NCI-H748 (cell line): ENCODE measurements at regions not wholly inside any gene's neighbourhood (a gene's known extent, or its start where the extent isn't known, plus 50 kb on each side); places are given as distances from the start of the nearest gene placed in this dataset.
A peak's percentile ranks its signal among the peaks of the same experiment; 100 is the strongest.

Experiments
- DNase-seq: peaks from one replicate; lab custom pipeline; 2025; ENCODE audit not compliant: unreplicated experiment; lab: John Stamatoyannopoulos, UW

DNA sequence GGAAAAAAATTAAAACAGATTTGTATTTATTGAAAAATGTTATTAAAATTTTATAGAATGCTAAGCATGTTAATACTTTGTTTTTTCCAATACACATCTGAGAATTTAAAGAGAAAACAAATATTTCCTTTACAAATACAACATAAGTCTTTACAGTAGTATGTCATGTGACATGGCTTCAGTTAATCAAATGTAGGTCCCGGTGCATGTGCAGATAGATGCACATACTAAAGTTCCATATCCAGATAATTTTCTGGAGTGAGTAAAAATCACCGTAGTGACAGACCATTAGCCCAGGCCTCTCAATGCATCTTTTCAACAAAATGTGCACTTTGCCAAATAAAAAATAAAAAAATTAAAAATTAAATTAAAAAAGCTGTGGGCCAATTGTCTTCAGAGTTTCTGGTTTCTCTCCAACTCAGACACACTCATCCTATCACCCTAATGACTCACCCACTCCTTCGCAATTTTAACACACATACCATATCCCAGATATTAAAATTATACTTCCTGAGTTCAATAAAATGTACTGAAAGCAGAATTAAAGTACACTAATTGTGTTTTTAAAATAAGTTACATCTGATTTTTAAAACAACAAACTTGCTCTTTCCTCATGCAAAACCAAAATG lies 508.1 kb downstream of the NR2F1-AS1 start:
- no peak for DNase-seq

DNA sequence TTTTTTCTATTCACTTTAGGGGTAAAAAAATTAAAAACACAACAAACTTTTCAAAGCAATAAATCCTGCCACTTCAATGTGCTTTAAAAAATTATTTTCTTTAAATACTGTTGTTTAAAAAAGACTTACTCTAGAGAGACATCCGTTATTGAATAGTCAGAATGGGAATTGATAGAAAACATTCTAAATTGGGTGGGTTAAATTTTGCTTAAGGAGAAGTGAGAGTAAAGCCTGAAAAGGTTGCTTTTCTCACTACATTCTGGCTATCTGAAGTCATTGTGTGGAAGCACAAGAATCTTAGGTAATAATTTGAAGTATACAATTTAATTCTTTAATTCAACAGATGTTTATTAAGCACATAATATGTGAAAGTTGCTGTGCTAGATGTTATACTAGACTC lies 509.3 kb downstream of the NR2F1-AS1 start:
- no peak for DNase-seq

DNA sequence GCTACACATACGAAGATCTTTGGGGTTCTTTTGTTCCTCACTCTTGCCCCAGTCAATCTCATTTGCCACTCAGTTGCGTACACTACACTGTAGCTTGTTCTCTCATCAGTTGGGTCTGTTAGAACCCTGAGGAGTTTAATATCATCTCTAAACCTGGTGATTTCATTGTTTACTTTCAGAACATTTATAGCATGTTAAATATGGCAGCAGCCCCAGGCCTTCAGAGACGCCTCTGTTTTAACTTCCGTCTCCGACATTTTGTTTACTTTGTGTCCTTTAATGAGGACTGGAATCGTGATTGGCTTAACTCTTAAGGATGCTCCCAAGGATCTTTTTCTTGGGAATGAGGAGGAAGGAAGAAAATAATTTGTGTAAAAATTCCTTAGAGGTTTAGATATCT lies 510.1 kb downstream of the NR2F1-AS1 start:
- DNase-seq: peak; percentile 43

DNA sequence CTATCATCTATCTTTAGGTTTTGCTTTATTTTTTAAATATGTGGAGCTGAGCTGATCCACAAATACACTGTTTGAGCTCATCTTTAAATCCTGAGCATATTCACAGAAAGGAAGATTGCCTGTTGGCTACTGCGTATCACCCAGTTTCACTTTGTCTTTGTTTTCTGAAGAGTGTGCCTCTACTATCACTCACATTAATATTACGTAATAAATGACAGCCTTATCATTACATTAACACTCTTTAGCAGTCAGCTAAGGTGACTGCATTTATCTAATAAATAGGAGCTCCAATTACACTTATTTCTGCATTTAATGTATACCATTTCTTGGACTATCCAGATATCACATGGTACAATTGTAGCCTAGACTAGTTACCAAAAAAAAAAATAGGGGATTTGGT lies 511.7 kb downstream of the NR2F1-AS1 start:
- no peak for DNase-seq

DNA sequence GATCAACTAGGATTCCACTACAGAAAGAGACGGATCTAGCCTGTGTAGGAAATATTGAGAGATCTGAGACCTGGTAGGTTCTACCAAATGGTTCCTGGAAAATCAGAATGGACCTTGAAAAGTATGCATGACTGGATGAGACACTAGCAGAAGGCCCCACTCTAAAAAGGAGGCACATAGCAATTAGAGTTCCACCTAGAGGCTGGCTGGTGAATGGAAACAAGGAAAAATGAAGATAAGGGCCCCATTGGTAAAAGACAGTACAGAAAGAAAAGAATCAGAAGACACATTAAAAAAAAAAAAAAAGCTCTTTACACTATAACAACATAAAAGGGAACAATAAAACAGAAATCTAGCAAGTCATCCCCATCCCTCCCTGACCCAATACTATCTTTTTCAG lies 518.5 kb downstream of the NR2F1-AS1 start:
- peak; percentile 42 for DNase-seq

DNA sequence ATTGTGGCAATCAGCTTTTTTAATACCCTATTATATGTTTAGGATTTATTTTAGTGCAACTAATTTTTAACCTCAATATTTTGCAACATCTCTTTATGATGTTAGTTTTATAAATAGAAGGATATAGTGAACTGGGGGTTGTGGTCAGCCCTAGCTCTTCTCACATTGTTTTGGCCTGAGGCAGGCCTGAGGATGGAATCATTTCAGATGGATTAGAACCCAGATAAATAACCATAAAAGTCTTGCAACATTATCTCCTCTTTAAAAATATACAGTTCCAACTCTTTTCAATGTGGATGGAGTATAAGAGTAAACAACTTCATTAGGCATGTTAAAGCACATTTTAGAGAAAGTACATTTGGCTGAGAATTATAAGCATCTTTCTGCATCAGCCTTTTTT lies 522.7 kb downstream of the NR2F1-AS1 start:
- DNase-seq: no peak

DNA sequence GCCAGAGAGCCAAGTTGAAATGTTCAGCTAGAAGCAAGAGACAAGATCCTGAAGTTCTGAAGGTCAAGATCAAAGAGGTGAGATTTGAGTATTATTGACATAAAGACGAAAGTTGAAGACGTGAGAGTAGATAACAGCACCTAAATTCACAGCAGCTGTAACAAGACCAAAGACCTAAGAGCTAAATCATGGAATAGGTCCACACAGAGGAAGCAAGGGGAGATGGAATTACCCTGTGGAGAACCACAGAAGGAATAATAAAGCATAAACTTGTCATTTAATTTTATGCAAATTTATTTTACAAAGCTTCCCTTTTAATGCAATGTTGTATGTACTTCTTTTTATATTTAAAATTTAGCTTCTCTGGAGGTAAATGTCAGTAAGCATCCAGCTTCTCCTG lies 523.7 kb downstream of the NR2F1-AS1 start:
- no peak for DNase-seq

DNA sequence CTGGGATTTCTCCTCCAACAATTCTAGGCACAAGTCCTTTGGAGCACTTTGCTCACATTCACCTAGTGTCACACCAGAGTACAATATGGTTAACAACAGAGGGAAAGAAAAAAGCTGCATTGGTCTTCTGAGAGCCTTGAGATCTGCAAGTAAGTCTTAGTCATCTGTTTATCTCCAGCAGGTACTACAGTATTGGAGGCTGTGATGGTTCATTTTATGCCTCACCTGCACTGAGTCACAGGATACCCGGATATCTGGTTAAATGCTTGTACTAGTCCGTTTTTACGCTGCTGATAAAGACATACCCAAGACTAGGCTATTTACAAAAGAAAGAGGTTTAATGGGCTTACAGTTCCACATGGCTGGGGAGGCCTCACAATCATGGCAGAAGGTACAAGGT lies 525.0 kb downstream of the NR2F1-AS1 start:
- DNase-seq: no peak

DNA sequence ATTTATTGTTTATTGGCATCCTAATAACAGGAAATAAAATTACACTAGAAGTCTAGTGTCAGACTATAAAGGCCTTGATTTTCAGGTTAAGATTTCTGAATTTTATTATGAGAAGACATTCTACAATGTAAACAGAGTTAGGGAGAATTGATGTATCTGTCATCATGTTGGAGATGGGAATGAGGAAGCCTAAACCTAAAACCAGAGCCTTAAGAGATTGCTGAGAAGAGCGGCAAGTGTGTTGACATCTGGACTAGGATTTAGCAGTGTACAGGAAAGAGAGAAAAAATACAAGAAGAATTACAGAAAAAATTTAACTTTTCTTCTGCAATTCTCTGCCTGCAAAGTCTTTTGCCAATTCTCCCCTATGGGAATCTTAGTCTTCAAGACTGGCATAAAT lies 525.5 kb downstream of the NR2F1-AS1 start:
- no peak for DNase-seq

DNA sequence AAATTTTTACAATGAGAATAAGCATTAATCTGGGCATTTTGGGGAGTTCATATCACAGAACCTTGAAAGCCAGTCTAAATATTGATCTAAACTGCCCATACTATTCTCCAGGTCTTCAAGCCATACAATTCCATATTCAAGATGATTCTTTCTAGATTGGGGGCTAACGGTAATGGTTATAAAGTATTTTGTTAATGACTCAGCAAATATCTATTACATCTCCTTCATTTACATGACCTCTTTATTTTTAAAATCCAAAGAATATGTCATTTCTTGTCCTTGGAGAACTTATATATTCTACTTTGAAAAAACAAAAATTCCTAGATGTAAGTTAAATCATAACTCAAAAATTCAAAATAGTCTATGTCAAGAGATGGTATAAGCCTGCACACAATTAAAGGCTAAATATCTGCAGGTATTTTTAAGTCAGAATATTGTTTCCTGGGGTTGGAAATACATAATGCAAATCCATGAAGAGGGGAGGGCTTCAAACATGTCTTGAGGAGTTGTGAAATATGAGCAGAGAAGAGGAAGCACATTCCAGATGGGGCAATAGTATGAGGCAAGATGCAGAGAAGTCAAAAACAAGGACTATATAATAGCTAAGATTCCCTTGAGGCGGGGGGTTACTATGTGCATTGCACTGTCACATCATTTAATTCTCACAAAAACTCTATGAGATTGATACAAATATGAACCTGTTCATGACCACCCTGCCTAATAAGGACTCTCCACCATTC lies 526.4 kb downstream of the NR2F1-AS1 start:
- DNase-seq: no peak

DNA sequence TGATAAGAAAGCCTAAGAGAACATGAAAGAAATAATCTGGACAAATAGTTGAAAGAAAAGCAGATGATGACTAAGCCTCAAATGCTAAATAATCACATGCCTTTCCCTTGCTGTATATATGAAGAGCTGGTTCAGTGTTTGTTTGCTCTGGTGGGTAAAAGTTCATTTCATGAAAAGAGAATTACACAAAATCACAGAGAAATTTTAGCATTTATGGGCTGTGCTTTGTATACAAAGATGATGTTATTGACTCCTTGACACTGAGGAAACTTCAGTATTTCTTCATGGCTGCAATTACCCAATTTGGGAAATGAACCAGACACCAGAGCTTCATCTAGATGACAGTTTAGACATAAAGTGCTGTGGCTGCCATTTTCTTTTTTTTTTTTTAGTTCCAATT lies 527.2 kb downstream of the NR2F1-AS1 start:
- DNase-seq: no peak

DNA sequence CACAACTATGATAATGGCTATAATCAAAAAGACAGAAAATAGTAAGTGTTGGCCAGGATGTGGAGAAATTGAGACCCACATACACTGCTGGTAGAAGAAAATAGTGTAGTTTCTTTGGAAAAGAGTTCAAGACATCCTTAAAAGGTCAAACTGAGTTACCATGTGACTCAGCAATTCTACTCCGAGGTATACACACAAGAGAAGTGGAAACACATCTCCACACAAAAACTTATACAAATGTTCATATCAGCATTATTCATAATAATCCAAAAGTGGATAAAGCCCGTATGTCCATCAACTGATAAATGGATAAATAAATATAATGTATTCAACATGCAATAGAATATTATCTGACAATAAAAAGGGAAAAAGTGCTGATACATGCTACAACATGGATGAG lies 532.2 kb downstream of the NR2F1-AS1 start:
- no peak for DNase-seq

DNA sequence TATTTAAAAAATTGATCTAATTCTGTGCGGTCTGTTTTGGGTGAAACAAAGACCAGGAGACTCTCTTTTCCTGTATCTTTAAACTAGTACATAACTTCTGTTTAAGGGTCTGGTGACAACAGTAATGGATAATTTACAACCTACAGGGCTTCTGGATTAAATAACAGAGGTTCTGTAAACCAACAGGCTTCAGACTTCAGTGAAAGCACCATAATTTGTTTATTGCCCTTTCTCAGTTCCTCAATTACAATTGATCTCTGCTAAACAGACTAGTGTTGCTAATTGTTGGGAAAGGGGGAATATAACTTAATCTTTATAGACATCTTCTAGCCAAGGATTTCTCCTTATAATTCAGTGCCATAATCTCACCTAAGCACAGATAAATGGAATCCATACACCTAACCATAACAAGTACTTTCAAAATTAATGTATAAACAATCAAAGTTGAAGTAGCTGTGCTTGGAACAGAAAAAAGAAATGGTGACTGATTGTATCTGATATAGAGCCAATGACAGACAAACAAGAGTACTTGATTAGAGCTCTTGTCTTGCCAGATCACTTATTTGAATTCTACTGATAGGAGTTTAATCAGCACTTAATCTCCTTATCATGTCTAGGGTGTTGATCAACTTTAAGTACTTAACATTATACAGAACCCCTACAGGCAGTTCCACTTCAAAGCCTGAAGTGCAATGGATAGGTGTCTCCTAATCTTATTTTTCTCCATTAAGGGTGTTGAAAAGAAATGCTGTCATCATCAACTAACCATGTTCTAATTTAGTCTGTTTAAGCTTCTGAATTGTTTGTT lies 536.0 kb downstream of the NR2F1-AS1 start:
- DNase-seq: no peak

DNA sequence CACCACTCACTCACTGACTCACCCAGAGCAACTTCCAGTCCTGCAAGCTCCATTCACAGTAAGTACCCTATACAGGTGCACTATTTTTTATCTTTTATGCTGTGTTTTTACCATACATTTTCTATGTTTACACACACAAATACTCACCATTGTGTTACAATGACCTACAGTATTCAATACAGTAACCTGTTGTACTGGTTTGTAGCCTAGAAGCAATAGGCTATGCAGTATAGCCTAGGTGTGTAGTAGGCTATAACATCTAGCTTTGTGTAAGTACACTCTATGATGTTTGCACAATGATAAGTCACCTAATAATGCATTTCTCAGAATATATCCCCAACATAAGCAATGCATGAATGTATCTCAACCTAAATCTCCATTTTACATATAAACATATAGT lies 541.1 kb downstream of the NR2F1-AS1 start:
- DNase-seq: peak; percentile 91

DNA sequence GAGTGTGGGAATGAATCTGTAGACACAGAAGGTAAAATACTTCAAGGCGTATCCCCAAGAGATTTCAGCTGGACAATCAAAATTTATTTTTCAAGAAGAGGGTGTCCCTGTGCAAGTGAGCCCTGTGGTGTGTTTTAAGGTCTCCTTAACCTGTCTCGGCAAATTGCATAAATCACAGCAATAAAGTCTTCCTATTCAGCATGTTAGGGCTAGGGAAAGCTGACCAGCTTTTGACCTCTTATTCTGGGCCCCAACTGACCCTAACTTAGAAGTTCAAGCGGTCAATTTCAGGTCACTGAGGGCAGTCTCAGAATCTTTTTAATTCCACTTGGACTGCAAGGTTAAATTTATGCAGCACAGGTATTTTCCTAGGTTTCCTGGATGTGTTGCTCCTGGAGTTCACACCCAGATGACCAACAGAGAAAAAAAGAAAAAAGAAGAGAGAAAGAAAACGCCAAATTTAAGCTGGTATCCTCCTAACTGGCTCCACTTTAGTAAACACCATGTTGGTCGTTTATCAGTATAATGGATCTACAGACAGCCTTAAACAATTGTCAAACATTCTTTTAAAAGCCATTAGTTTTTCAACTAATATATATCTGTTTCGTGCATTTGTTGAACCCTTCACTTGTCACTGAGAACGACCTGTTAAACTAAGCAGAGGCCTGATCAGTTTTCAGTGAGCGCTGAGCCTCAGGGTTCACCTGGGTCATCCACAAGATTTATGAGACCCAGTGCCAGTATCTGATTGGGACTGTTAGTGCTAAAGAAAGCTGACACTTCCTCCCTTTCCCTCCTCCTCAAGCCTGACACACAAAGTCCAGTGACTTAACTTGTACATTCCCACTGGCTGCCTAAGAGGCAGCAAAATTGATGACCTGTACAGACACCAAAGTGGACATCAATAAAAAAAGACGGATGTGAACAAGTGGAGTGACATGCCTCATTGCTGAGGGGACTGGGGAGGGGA lies 546.1 kb downstream of the NR2F1-AS1 start:
- no peak for DNase-seq

DNA sequence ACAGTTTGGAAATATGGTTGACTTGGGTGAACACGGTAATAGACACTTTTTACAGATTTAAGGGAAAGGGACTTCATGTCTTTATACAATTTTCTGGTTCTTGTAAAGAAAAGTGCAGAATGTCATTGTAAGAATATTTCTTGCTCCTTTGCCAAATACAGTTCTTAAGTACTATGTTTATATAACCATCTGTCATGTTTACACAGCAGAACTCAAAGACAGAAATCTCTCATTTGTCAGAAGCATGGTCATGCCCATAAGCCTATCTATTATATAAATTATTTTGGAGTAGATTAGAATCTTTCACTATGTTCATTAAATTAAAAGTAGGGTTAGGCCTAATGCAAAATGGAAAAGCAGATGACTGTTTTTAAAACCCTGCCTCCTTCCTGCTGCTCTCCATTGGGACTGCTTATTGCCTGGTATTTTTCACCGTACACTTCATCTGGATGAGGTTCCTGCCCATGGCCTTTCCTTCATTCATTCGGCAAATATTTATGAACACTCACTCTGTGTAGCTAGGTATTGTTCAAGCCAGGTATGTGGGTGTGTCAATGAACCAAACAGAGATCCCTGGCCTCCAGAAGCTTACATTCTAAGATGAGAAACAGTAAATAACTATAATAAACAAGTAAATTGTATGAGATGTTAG lies 558.1 kb downstream of the NR2F1-AS1 start:
- DNase-seq: no peak

DNA sequence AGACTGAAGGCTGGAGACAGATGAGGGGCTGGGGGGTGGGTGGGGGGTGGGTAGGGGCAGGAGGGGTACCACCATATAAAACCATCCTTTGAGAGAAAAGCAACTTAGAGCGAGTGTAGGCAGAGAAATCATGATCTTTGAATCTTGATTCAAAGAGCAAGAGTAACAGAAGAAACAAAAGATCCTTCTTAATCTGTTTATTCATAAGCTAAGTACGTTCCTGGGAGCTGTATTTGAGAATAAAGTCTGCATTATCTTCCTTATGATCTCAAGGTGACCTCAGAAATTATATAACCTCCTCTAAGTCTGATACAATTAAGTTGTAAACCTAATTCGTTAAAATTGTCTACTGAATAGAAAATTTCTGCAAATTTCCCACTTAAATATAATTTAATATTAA lies 558.8 kb downstream of the NR2F1-AS1 start:
- no peak for DNase-seq

DNA sequence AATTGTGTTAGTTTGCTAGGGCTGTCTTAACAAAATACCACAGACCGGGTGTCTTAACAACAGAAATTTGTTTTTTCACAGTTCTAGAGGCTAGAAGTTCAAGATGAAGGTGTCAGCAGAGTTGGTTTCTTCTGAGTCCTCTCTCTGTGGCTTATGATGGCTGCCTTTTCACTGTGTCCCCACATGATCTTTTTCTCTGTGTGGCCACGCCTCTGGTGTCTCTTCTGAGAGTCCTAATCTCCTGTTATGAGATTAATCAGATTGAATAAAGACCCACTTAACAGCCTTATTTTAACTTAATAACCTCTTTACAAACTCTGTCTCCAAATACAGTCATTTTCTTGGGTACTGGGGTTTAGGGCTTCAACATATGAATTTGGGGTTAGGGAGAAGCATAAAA lies 561.1 kb downstream of the NR2F1-AS1 start:
- no peak for DNase-seq

DNA sequence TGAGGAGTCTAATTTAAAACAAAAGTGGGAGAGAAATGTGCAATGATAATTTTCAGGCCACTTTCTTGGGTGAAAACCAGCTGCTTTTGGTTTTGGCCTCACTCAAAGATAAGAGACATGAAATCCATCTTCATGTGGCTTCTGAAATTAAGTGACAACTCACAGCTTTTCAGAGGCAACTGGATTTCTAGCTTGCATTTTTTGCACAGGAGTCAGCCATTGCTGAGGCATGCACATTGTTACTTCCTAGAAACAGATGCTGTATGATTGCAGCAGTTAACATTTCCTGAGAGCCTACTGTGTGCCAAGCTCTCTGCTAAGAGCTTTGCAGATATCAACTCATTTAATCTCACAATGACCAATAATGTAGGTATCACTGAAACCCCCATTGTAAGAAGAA lies 562.6 kb downstream of the NR2F1-AS1 start:
- DNase-seq: no peak

DNA sequence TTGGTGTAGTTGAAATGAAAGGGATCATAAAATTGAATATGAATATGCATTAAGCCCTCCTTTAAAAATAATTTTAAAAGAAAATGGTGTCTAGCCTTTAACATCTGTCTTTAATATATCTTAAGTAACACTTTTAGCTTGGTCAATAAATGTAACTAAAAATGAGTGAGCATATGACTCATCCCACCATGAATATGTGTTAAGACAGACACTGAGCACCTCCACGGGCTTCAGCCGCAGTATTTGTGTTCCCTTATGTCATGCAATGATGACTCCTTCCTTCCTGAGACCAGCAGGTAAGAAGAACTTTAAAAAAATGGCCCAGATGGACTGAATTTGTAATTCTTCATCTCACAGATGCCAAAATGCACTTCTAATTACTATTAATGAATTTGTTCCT lies 563.2 kb downstream of the NR2F1-AS1 start:
- no peak for DNase-seq
